ENCODE measurements at regions not wholly inside any gene's neighbourhood (a gene's known extent, or its start where the extent isn't known, plus 50 kb on each side); places are given as distances from the start of the nearest gene placed in this dataset.

DNA sequence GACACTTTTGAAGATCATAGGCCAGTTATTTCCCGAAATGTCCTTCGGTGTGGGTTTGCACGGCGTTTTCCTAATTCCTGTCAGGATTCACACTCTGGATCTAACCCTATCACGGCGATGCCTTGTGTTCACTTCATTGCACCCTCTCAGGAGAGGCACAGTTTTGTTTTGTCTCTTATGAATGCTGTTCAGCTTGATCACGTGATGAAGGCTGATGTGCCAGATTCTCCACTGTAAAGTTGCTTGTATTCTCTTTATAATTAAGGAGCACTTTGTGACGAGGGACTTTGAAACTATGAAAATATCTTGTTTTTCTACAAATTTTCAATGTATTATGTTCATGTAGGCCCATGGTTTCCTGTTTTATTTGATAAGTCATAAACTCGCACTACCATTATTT, 568.1 kb downstream of the ACTR3B start:
- DNase-seq (ENCODE audit: low spot score) = no peak

DNA sequence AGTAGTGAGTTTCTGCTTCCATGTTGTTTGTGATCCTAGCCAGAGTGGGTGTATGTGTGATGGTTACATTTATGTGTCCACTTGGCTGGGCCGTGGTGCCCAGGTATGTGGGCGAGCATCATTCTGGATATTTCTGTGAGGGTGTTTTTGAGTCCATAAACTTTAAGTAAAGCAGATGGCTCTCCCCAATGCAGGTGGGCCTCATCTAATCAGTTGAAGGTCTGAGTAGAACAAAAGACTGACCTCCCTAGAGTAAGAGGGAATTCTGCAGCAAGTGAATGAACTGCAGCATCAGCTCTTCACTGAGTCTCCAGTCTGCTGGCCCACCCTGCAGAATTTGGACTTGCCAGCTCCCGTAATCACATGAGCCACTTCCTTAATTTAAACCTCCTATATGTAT, 571.9 kb downstream of the ACTR3B start:
- DNase-seq (ENCODE audit: low spot score) = no peak
- H3K9ac ChIP-seq (ENCODE audit: low read depth in 1 of 2, low read length in 2 of 2) = no peak overlapping the region
- TF ChIP-seq, protein P1, sequence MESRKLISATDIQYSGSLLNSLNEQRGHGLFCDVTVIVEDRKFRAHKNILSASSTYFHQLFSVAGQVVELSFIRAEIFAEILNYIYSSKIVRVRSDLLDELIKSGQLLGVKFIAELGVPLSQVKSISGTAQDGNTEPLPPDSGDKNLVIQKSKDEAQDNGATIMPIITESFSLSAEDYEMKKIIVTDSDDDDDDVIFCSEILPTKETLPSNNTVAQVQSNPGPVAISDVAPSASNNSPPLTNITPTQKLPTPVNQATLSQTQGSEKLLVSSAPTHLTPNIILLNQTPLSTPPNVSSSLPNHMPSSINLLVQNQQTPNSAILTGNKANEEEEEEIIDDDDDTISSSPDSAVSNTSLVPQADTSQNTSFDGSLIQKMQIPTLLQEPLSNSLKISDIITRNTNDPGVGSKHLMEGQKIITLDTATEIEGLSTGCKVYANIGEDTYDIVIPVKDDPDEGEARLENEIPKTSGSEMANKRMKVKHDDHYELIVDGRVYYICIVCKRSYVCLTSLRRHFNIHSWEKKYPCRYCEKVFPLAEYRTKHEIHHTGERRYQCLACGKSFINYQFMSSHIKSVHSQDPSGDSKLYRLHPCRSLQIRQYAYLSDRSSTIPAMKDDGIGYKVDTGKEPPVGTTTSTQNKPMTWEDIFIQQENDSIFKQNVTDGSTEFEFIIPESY (IDR thresholded peaks at IDR 0.05) = no peak
- TF ChIP-seq EGR1 (IDR thresholded peaks at IDR 0.05; ENCODE audit: low read depth in 2 of 2) (no peak), SP1 (IDR thresholded peaks at IDR 0.05) (no peak), GABPA (IDR thresholded peaks at IDR 0.05 in 1 of 2, conservative IDR thresholded peaks at IDR 0.05 in 1 of 2) (no peak), HNF4A (conservative IDR thresholded peaks at IDR 0.05) (no peak), YY1 (IDR thresholded peaks at IDR 0.05) (no peak), TAF1 (conservative IDR thresholded peaks at IDR 0.05) (no peak), RAD21 (IDR thresholded peaks at IDR 0.05) (no peak), HNF4G (IDR thresholded peaks at IDR 0.05) (no peak), JUND (IDR thresholded peaks at IDR 0.05) (no peak), FOXA2 (IDR thresholded peaks at IDR 0.05) (no peak), RXRA (IDR thresholded peaks at IDR 0.05) (no peak)
- TF ChIP-seq, protein P2, sequence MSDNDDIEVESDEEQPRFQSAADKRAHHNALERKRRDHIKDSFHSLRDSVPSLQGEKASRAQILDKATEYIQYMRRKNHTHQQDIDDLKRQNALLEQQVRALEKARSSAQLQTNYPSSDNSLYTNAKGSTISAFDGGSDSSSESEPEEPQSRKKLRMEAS (IDR thresholded peaks at IDR 0.05) = no peak
- TF ChIP-seq, protein P3, sequence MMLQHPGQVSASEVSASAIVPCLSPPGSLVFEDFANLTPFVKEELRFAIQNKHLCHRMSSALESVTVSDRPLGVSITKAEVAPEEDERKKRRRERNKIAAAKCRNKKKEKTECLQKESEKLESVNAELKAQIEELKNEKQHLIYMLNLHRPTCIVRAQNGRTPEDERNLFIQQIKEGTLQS (IDR thresholded peaks at IDR 0.05) = no peak

More for the DNA sequence above, 568.1 kb downstream of the ACTR3B start:
- no peak overlapping the region for H3K27ac ChIP-seq (ENCODE audit: low read depth in 1 of 2, low read length in 2 of 2)
- TF ChIP-seq, protein P4, sequence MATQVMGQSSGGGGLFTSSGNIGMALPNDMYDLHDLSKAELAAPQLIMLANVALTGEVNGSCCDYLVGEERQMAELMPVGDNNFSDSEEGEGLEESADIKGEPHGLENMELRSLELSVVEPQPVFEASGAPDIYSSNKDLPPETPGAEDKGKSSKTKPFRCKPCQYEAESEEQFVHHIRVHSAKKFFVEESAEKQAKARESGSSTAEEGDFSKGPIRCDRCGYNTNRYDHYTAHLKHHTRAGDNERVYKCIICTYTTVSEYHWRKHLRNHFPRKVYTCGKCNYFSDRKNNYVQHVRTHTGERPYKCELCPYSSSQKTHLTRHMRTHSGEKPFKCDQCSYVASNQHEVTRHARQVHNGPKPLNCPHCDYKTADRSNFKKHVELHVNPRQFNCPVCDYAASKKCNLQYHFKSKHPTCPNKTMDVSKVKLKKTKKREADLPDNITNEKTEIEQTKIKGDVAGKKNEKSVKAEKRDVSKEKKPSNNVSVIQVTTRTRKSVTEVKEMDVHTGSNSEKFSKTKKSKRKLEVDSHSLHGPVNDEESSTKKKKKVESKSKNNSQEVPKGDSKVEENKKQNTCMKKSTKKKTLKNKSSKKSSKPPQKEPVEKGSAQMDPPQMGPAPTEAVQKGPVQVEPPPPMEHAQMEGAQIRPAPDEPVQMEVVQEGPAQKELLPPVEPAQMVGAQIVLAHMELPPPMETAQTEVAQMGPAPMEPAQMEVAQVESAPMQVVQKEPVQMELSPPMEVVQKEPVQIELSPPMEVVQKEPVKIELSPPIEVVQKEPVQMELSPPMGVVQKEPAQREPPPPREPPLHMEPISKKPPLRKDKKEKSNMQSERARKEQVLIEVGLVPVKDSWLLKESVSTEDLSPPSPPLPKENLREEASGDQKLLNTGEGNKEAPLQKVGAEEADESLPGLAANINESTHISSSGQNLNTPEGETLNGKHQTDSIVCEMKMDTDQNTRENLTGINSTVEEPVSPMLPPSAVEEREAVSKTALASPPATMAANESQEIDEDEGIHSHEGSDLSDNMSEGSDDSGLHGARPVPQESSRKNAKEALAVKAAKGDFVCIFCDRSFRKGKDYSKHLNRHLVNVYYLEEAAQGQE (IDR thresholded peaks at IDR 0.05) = no peak
- TF ChIP-seq, protein P5, sequence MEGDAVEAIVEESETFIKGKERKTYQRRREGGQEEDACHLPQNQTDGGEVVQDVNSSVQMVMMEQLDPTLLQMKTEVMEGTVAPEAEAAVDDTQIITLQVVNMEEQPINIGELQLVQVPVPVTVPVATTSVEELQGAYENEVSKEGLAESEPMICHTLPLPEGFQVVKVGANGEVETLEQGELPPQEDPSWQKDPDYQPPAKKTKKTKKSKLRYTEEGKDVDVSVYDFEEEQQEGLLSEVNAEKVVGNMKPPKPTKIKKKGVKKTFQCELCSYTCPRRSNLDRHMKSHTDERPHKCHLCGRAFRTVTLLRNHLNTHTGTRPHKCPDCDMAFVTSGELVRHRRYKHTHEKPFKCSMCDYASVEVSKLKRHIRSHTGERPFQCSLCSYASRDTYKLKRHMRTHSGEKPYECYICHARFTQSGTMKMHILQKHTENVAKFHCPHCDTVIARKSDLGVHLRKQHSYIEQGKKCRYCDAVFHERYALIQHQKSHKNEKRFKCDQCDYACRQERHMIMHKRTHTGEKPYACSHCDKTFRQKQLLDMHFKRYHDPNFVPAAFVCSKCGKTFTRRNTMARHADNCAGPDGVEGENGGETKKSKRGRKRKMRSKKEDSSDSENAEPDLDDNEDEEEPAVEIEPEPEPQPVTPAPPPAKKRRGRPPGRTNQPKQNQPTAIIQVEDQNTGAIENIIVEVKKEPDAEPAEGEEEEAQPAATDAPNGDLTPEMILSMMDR (IDR thresholded peaks at IDR 0.05; ENCODE audit: low read depth, low read length, missing input control) = no peak
- TF ChIP-seq HNF4G (IDR thresholded peaks at IDR 0.05) (no peak), EGR1 (IDR thresholded peaks at IDR 0.05; ENCODE audit: low read depth in 2 of 2) (no peak), FOXA2 (IDR thresholded peaks at IDR 0.05) (no peak), NR2F2 (IDR thresholded peaks at IDR 0.05) (no peak), TAF1 (conservative IDR thresholded peaks at IDR 0.05) (no peak), JUND (IDR thresholded peaks at IDR 0.05) (no peak), RXRA (IDR thresholded peaks at IDR 0.05) (no peak)
- TF ChIP-seq, protein P1 (IDR thresholded peaks at IDR 0.05) = no peak
- TF ChIP-seq, protein P3 (IDR thresholded peaks at IDR 0.05) = no peak
- no peak overlapping the region for H3K4me3 ChIP-seq (ENCODE audit: low read depth in 1 of 3, low read length in 3 of 3)
- H3K36me3 ChIP-seq (ENCODE audit: control insufficient read depth in 4 of 4, insufficient read depth in 3 of 4, low read depth in 1 of 4, low read length in 3 of 4) = no peaks in the 10 kb centered on the region
- no peaks in the 10 kb centered on the region for H3K27me3 ChIP-seq (ENCODE audit: control insufficient read depth in 4 of 4, insufficient read depth in 4 of 4, low read length in 3 of 4)
- no peak overlapping the region for H3K9ac ChIP-seq (ENCODE audit: low read depth in 1 of 2, low read length in 2 of 2)
- H3K9me3 ChIP-seq (ENCODE audit: control insufficient read depth in 4 of 4, low read length in 3 of 4) = peaks cover 0 to 3% (median 2%) of the 10 kb centered on the region in 4 donors
- WGBS = 89% methylated on average over 9 of the region's 9 CpGs
- no peaks in the 10 kb centered on the region for H3K4me1 ChIP-seq (ENCODE audit: control insufficient read depth in 4 of 4, insufficient read depth in 4 of 4, low read length in 3 of 4)

More for the DNA sequence above, 571.9 kb downstream of the ACTR3B start:
- H3K27ac ChIP-seq (ENCODE audit: low read depth in 1 of 2, low read length in 2 of 2) = no peak overlapping the region
- H3K36me3 ChIP-seq (ENCODE audit: control insufficient read depth in 4 of 4, insufficient read depth in 3 of 4, low read depth in 1 of 4, low read length in 3 of 4) = no peaks in the 10 kb centered on the region
- H3K4me3 ChIP-seq (ENCODE audit: low read depth in 1 of 3, low read length in 3 of 3) = no peak overlapping the region
- H3K4me1 ChIP-seq (ENCODE audit: control insufficient read depth in 4 of 4, insufficient read depth in 4 of 4, low read length in 3 of 4) = no peaks in the 10 kb centered on the region
- peaks cover 0 to 5% (median 2%) of the 10 kb centered on the region in 4 donors for H3K9me3 ChIP-seq (ENCODE audit: control insufficient read depth in 4 of 4, low read length in 3 of 4)
- no peaks in the 10 kb centered on the region for H3K27me3 ChIP-seq (ENCODE audit: control insufficient read depth in 4 of 4, insufficient read depth in 4 of 4, low read length in 3 of 4)
- 76% methylated on average over 3 of the region's 3 CpGs for WGBS

All from liver (tissue), 8 donors.